ENCODE measurements at regions not wholly inside any gene's neighbourhood (a gene's known extent, or its start where the extent isn't known, plus 50 kb on each side); places are given as distances from the start of the nearest gene placed in this dataset.

DNA sequence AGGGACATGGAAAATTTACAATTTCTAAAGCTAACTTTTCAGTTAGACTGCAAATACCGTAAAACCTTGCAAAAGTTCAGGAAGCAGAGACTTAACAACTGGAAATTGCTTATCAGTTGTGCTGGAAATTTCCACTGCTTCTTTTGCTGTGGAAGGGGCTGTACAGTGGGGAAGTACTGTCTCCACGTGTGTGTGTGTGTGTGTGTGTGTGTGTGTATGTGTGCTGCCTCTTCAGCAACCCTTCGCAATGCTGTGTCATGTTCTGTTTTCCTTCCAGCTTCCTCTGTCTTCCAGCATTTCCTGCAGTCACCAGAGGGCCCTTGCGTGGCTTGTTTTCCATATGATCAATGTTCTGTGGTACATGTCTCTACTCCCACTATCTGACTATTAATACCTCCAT, 87.5 kb upstream of the RANBP3L start:
- TF ChIP-seq, protein P1, sequence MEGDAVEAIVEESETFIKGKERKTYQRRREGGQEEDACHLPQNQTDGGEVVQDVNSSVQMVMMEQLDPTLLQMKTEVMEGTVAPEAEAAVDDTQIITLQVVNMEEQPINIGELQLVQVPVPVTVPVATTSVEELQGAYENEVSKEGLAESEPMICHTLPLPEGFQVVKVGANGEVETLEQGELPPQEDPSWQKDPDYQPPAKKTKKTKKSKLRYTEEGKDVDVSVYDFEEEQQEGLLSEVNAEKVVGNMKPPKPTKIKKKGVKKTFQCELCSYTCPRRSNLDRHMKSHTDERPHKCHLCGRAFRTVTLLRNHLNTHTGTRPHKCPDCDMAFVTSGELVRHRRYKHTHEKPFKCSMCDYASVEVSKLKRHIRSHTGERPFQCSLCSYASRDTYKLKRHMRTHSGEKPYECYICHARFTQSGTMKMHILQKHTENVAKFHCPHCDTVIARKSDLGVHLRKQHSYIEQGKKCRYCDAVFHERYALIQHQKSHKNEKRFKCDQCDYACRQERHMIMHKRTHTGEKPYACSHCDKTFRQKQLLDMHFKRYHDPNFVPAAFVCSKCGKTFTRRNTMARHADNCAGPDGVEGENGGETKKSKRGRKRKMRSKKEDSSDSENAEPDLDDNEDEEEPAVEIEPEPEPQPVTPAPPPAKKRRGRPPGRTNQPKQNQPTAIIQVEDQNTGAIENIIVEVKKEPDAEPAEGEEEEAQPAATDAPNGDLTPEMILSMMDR (IDR thresholded peaks at IDR 0.05) = no peak
- TF ChIP-seq POLR2A (IDR thresholded peaks at IDR 0.05) = no peak
